PC-9 (cell line): ENCODE measurements at regions not wholly inside any gene's neighbourhood (a gene's known extent, or its start where the extent isn't known, plus 50 kb on each side); places are given as distances from the start of the nearest gene placed in this dataset.

ENCODE experiments used
- BruUV-seq: library from RNA; stranded (reverse); fragments of 400-500 nt; replicated peaks from 2 replicates; lab custom pipeline; 2021; lab: Mats Ljungman, UMichigan
- CTCF ChIA-PET: fragments of 300-600 bp; sonication (Branson Sonifier 250); formaldehyde crosslinking; loops from one replicate; lab custom pipeline; 2022; ENCODE audit warnings: antibody characterized with exemption; lab: Charles Lee
- POLR2A ChIA-PET: fragments of 300-600 bp; sonication (Branson Sonifier 250); formaldehyde crosslinking; loops from one replicate; lab custom pipeline; 2022; ENCODE audit warnings: antibody characterized with exemption; ENCODE audit not compliant: unreplicated experiment; lab: Charles Lee
- DNase-seq, 2 experiments: peaks; one replicate each; pipeline versions ENCODE4 v3.0.0 to v3.0.0-alpha.2; 2015 to 2022; ENCODE audit warnings: mixed read lengths in 1 of 2
- H2AFZ ChIP-seq: fragments of 200-600 bp; sonication (generic); 2 replicates; pipeline ENCODE4 v1.8.1; 2017; ENCODE audit warnings: antibody characterized with exemption
- H3F3A ChIP-seq: fragments of 200-600 bp; sonication (generic); 2 replicates; pipeline ENCODE4 v1.8.1; 2017; ENCODE audit warnings: antibody characterized with exemption, mild to moderate bottlenecking, low read depth; ENCODE audit not compliant: insufficient read depth
- H3K27ac ChIP-seq: fragments of 200-600 bp; sonication (generic); 2 replicates; pipeline ENCODE4 v1.6.1; 2016; ENCODE audit warnings: mixed run types
- H3K27me3 ChIP-seq: fragments of 200-600 bp; sonication (generic); 2 replicates; pipeline ENCODE4 v1.6.1; 2016; ENCODE audit warnings: low read depth, mixed run types; ENCODE audit not compliant: insufficient read depth
- H3K36me3 ChIP-seq: fragments of 200-600 bp; sonication (generic); 2 replicates; pipeline ENCODE4 v1.6.1; 2016; ENCODE audit warnings: low read depth, mixed run types
- H3K4me1 ChIP-seq: fragments of 200-600 bp; sonication (generic); replicated peaks from 2 replicates; pipeline ENCODE4 v1.6.1; 2016; ENCODE audit warnings: mixed run types; ENCODE audit not compliant: insufficient read depth
- H3K4me2 ChIP-seq: fragments of 200-600 bp; sonication (generic); 2 replicates; pipeline ENCODE4 v1.6.1; 2017; ENCODE audit warnings: mixed run types
- H3K4me3 ChIP-seq: fragments of 200-600 bp; sonication (generic); 2 replicates; pipeline ENCODE4 v1.6.1; 2016; ENCODE audit warnings: mixed run types
- H3K79me2 ChIP-seq: fragments of 200-600 bp; sonication (generic); 2 replicates; pipeline ENCODE4 v1.6.1; 2017; ENCODE audit warnings: low read depth, mixed run types
- H3K9me2 ChIP-seq: fragments of 200-600 bp; sonication (generic); 2 replicates; pipeline ENCODE4 v1.8.1; 2017; ENCODE audit warnings: mild to moderate bottlenecking; ENCODE audit not compliant: insufficient read depth
- H3K9me3 ChIP-seq: fragments of 200-600 bp; sonication (generic); 2 replicates; pipeline ENCODE4 v1.8.1; 2016; ENCODE audit warnings: low read depth; ENCODE audit not compliant: insufficient read depth
- H4K20me1 ChIP-seq: fragments of 200-600 bp; sonication (generic); 2 replicates; pipeline ENCODE4 v1.8.1; 2017; ENCODE audit not compliant: insufficient read depth
- CTCF ChIP-seq: fragments of 200-600 bp; sonication (generic); conservative IDR thresholded peaks from 2 replicates; pipeline ENCODE4 v1.6.1; 2017; ENCODE audit warnings: mixed run types, antibody characterized with exemption, mild to moderate bottlenecking, moderate library complexity
- EZH2 ChIP-seq: fragments of 200-600 bp; sonication (generic); IDR thresholded peaks from 2 replicates; pipeline ENCODE4 v1.8.0; 2017; ENCODE audit warnings: antibody characterized with exemption, low read depth
- intact Hi-C: fragments of 100-400 bp; cut with micrococcal nuclease; formaldehyde crosslinking; loops from one replicate; pipeline ENCODE4 v1.10.0; 2022; ENCODE audit not compliant: unreplicated experiment

DNA sequence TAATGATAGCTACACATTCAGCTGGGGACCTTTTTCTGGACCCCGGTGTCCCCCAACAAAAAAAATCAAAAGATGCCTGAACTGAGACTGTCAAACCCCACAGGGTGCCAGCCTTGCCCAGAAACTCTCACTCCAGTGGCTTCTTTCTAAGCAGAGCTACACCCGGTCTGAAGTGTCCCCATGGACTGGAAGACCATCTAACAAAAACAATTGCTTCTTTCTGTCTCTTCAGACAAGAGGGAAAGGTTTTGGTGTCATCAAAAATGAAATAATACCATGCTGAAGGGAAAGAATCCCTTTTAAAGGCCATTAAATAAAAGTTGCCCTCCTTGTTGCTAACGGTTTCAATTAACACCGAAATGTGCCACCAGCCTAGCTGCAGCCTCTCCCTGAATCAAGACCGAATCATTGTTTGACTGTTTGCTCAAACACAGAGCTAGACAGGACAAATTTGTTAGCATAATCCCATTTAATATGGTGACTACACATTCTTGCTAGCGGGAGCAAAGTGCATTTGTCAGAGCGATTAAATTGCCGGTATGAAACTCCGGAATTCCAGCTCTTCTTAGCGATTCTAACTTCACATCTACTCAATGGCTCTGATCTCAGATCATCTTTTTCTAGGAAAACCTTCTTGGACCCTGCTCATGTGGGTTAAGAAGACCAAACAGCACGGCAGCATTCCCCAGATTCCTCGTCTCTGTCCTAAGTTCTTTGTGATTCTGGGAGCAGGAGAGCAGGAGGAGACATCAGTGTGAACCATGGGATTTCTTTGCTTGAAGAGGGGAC lies 397.5 kb upstream of the PRKCQ start:
- no peak overlapping the region for H3K4me2 ChIP-seq
- H3K4me1 ChIP-seq = no peaks in the 10 kb centered on the region
- no peak overlapping the region for H3K4me3 ChIP-seq
- H3K27me3 ChIP-seq = peaks cover 15% of the 10 kb centered on the region; the same call in 1 of the 2 replicates
- POLR2A ChIA-PET = no interaction called here
- no peaks in the 10 kb centered on the region for H3K79me2 ChIP-seq
- H3K9me2 ChIP-seq = no peaks in the 10 kb centered on the region
- H3K27ac ChIP-seq = no peak overlapping the region
- TF ChIP-seq EZH2 (no peak), CTCF (no peak)
- no TSS peak for BruUV-seq
- no peak overlapping the region for H2AFZ ChIP-seq
- intact Hi-C loops = no loop called here
- H3F3A ChIP-seq = no peaks in the 10 kb centered on the region
- H4K20me1 ChIP-seq = no peaks in the 10 kb centered on the region
- CTCF ChIA-PET = no interaction called here
- H3K9me3 ChIP-seq = no peaks in the 10 kb centered on the region
- no peak for DNase-seq
- H3K36me3 ChIP-seq = no peaks in the 10 kb centered on the region

DNA sequence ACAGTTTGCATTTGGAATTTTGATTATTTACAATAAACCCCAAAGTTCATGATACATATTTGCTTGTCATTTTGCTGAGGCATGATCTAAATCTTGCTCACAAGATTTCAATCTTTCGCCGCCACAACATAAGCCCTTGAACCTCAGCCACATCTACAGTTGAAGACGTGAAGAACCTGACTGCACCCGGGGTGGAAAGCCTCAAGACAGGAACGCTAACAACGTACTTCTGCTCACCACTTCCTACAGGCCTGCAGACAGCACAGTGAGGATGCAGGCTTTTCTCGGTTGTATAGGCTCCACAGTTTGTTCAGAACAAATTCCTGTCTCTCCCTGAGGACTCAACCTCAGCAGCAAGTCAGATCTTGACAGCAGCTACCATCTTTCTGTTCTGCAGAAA lies 393.8 kb upstream of the PRKCQ start:
- Histone ChIP-seq H3F3A (no peaks in the 10 kb centered on the region), H3K27ac (no peak overlapping the region), H3K9me3 (no peaks in the 10 kb centered on the region), H2AFZ (no peak overlapping the region), H4K20me1 (no peaks in the 10 kb centered on the region), H3K4me2 (no peak overlapping the region), H3K79me2 (no peaks in the 10 kb centered on the region), H3K4me1 (no peaks in the 10 kb centered on the region), H3K36me3 (no peaks in the 10 kb centered on the region), H3K9me2 (no peaks in the 10 kb centered on the region), H3K27me3 (peaks cover 11% of the 10 kb centered on the region; the same call in 1 of the 2 replicates), H3K4me3 (no peak overlapping the region)
- no peak for TF ChIP-seq EZH2
- no peak for TF ChIP-seq CTCF
- DNase-seq = no peak
- CTCF ChIA-PET = no interaction called here
- intact Hi-C loops = no loop called here
- POLR2A ChIA-PET = no interaction called here
- no TSS peak for BruUV-seq

DNA sequence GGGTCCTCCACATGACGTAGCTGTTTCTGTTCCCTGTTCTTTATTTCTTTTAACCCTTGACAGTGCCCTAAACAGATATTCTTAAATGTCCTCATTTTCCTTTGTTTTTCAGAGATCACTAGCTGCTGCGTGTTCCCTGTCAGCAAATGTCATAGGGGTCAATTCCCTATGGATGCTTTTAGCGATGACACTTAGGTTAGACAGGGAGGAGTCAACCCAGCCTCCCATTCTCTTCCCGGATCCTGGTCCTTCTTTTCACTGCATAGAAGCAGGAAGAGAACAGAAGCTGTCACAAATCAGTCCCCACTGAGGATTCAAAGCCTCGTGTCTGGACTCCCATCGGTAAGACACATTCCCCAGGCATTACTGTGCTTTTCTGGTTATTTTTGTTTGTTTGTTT lies 392.1 kb upstream of the PRKCQ start:
- Histone ChIP-seq H3K79me2 (no peaks in the 10 kb centered on the region), H3K27me3 (peaks cover 5% of the 10 kb centered on the region; the same call in 1 of the 2 replicates), H3K4me1 (no peaks in the 10 kb centered on the region), H3F3A (no peaks in the 10 kb centered on the region), H2AFZ (no peak overlapping the region), H3K4me2 (no peak overlapping the region), H3K27ac (no peak overlapping the region), H3K9me3 (no peaks in the 10 kb centered on the region), H4K20me1 (no peaks in the 10 kb centered on the region), H3K36me3 (no peaks in the 10 kb centered on the region), H3K9me2 (no peaks in the 10 kb centered on the region), H3K4me3 (no peak overlapping the region)
- ChIA-PET CTCF (no interaction called here), POLR2A (no interaction called here)
- no peak for TF ChIP-seq EZH2
- TF ChIP-seq CTCF = no peak
- BruUV-seq = no TSS peak
- no peak for DNase-seq
- intact Hi-C loops = no loop called here
